Liver (tissue), 7 donors: ENCODE measurements at regions not wholly inside any gene's neighbourhood (a gene's known extent, or its start where the extent isn't known, plus 50 kb on each side); places are given as distances from the start of the nearest gene placed in this dataset.

ENCODE experiments used
- DNase-seq: peaks from one replicate; pipeline ENCODE4 v3.0.0-alpha.2; 2017; ENCODE audit warnings: low spot score
- H3K27ac ChIP-seq, 2 donors: one replicate each; pipeline ENCODE4 v1.7.0; 2013; ENCODE audit warnings: inconsistent platforms in 2 of 2, low read length in 2 of 2, control low read depth in 1 of 2, low read depth in 1 of 2, mild to moderate bottlenecking in 1 of 2
- H3K27me3 ChIP-seq, 4 donors: one replicate each; pipeline versions ENCODE4 v1.6.1 to v1.7.0; 2013; ENCODE audit warnings: low read length in 3 of 4, inconsistent platforms in 1 of 4, mild to moderate bottlenecking in 1 of 4, moderate library complexity in 1 of 4; ENCODE audit not compliant: control insufficient read depth in 4 of 4, insufficient read depth in 4 of 4
- H3K36me3 ChIP-seq, 4 donors: one replicate each; pipeline versions ENCODE4 v1.6.1 to v1.7.0; 2013; ENCODE audit warnings: low read length in 3 of 4, mild to moderate bottlenecking in 3 of 4, low read depth in 1 of 4, moderate library complexity in 1 of 4; ENCODE audit not compliant: control insufficient read depth in 4 of 4, insufficient read depth in 3 of 4
- H3K4me1 ChIP-seq, 4 donors: one replicate each; pipeline versions ENCODE4 v1.6.1 to v1.7.0; 2013; ENCODE audit warnings: low read length in 3 of 4, mild to moderate bottlenecking in 3 of 4, moderate library complexity in 1 of 4; ENCODE audit not compliant: control insufficient read depth in 4 of 4, insufficient read depth in 4 of 4
- H3K4me3 ChIP-seq, 3 donors: one replicate each; pipeline versions ENCODE4 v1.6.1 to v1.7.0; 2013; ENCODE audit warnings: low read length in 3 of 3, control low read depth in 1 of 3, low read depth in 1 of 3, mild to moderate bottlenecking in 1 of 3
- H3K9ac ChIP-seq, 2 donors: one replicate each; pipeline ENCODE4 v1.7.0; 2013; ENCODE audit warnings: low read length in 2 of 2, mild to moderate bottlenecking in 2 of 2, moderate library complexity in 2 of 2, control low read depth in 1 of 2, low read depth in 1 of 2
- H3K9me3 ChIP-seq, 4 donors: one replicate each; pipeline versions ENCODE4 v1.6.1 to v1.7.0; 2013; ENCODE audit warnings: low read length in 3 of 4; ENCODE audit not compliant: control insufficient read depth in 4 of 4
- EGR1 ChIP-seq, 2 donors: IDR thresholded peaks; 2 replicates each; pipeline ENCODE4 v1.6.1; 2016 to 2018; ENCODE audit warnings: antibody characterized with exemption in 2 of 2, low read depth in 2 of 2
- FOXA1 ChIP-seq: IDR thresholded peaks from 2 replicates; pipeline ENCODE4 v1.6.1; 2016; ENCODE audit warnings: antibody characterized with exemption
- FOXA2 ChIP-seq: IDR thresholded peaks from 2 replicates; pipeline ENCODE4 v1.6.1; 2016; ENCODE audit warnings: antibody characterized with exemption
- GABPA ChIP-seq, 2 donors: IDR thresholded peaks in 1 of 2; conservative IDR thresholded peaks in 1 of 2; 2 replicates each; pipeline ENCODE4 v1.6.1; 2016; ENCODE audit warnings: antibody characterized with exemption in 2 of 2, mild to moderate bottlenecking in 1 of 2, moderate library complexity in 1 of 2
- HNF4A ChIP-seq, 2 donors: conservative IDR thresholded peaks; 2 replicates each; pipeline ENCODE4 v1.6.1; 2016; ENCODE audit warnings: antibody characterized with exemption in 2 of 2, mild to moderate bottlenecking in 2 of 2
- HNF4G ChIP-seq: IDR thresholded peaks from 2 replicates; pipeline ENCODE4 v1.6.1; 2016; ENCODE audit warnings: antibody characterized with exemption
- JUND ChIP-seq, 2 donors: IDR thresholded peaks; 2 replicates each; pipeline ENCODE4 v1.6.1; 2016; ENCODE audit warnings: antibody characterized with exemption in 2 of 2
- MAX ChIP-seq: IDR thresholded peaks from 2 replicates; pipeline ENCODE4 v1.6.1; 2016; ENCODE audit warnings: antibody characterized with exemption
- NR2F2 ChIP-seq: IDR thresholded peaks from 2 replicates; pipeline ENCODE4 v1.6.1; 2016; ENCODE audit warnings: antibody characterized with exemption
- RAD21 ChIP-seq, 2 donors: IDR thresholded peaks; 2 replicates each; pipeline ENCODE4 v1.6.1; 2016; ENCODE audit warnings: antibody characterized with exemption in 2 of 2, mild to moderate bottlenecking in 2 of 2
- REST ChIP-seq: IDR thresholded peaks from 2 replicates; pipeline ENCODE4 v1.6.1; 2016; ENCODE audit warnings: antibody characterized with exemption, mild to moderate bottlenecking
- SP1 ChIP-seq: IDR thresholded peaks from 2 replicates; pipeline ENCODE4 v1.6.1; 2018; ENCODE audit warnings: antibody characterized with exemption, mild to moderate bottlenecking
- TAF1 ChIP-seq: conservative IDR thresholded peaks from 2 replicates; pipeline ENCODE4 v1.6.1; 2016; ENCODE audit warnings: antibody characterized with exemption, mild to moderate bottlenecking
- YY1 ChIP-seq: IDR thresholded peaks from 2 replicates; pipeline ENCODE4 v1.6.1; 2016; ENCODE audit warnings: antibody characterized with exemption, mild to moderate bottlenecking
- ZBTB33 ChIP-seq: IDR thresholded peaks from 2 replicates; pipeline ENCODE4 v1.6.1; 2016; ENCODE audit warnings: antibody characterized with exemption
- WGBS: extraction: QIAGEN DNeasy Blood & Tissue Kit; methylation state at CpG from one replicate; pipeline ENCODE4 v1.1.7; 2013; 5-methylcytosine and 5-hydroxymethylcytosine counted together
- donor health status: healthy.
- donor health status: healthy.
- donor health status: healthy.
- donor health status: healthy.

- H3K4me3 ChIP-seq = no peak overlapping the region
- H3K27ac ChIP-seq = no peak overlapping the region
- H3K27me3 ChIP-seq = no peaks in the 10 kb centered on the region
- DNase-seq = no peak
- no peaks in the 10 kb centered on the region for H3K4me1 ChIP-seq
- no peaks in the 10 kb centered on the region for H3K36me3 ChIP-seq
- TF ChIP-seq FOXA2 (no peak), RAD21 (IDR thresholded peaks at IDR 0.05) (no peak), SP1 (no peak), NR2F2 (no peak), EGR1 (IDR thresholded peaks at IDR 0.05; ENCODE audit: low read depth in 2 of 2) (no peak), JUND (IDR thresholded peaks at IDR 0.05) (no peak), HNF4G (no peak), ZBTB33 (no peak), TAF1 (no peak), HNF4A (conservative IDR thresholded peaks at IDR 0.05) (no peak)
- no peaks in the 10 kb centered on the region for H3K9me3 ChIP-seq
- 49% methylated on average over 1 of the region's 1 CpG for WGBS
- H3K9ac ChIP-seq = no peak overlapping the region
Measured at GRCh38 chr3:147216143-147216673, 190.1 kb downstream of the ZIC4 start.

- Histone ChIP-seq H3K27me3 (no peaks in the 10 kb centered on the region), H3K4me3 (no peak overlapping the region), H3K27ac (no peak overlapping the region), H3K9me3 (no peaks in the 10 kb centered on the region), H3K9ac (no peak overlapping the region), H3K36me3 (no peaks in the 10 kb centered on the region), H3K4me1 (no peaks in the 10 kb centered on the region)
- no peak for DNase-seq
- TF ChIP-seq HNF4G = no peak
- TF ChIP-seq FOXA2 = no peak
- TF ChIP-seq SP1 = no peak
- TF ChIP-seq HNF4A (conservative IDR thresholded peaks at IDR 0.05) = no peak
- TF ChIP-seq REST = no peak
- TF ChIP-seq TAF1 = no peak
- no peak for TF ChIP-seq ZBTB33
- TF ChIP-seq EGR1 (IDR thresholded peaks at IDR 0.05; ENCODE audit: low read depth in 2 of 2) = no peak
- TF ChIP-seq FOXA1 = no peak
- no peak for TF ChIP-seq YY1
- no peak for TF ChIP-seq RAD21 (IDR thresholded peaks at IDR 0.05)
- no peak for TF ChIP-seq MAX
- no peak for TF ChIP-seq GABPA (IDR thresholded peaks at IDR 0.05 in 1 of 2, conservative IDR thresholded peaks at IDR 0.05 in 1 of 2)
- TF ChIP-seq NR2F2 = no peak
Measured at GRCh38 chr3:147215660-147216059, 190.7 kb downstream of the ZIC4 start.
